Panc1 (cell line): ENCODE measurements at regions not wholly inside any gene's neighbourhood (a gene's known extent, or its start where the extent isn't known, plus 50 kb on each side); places are given as distances from the start of the nearest gene placed in this dataset.

Experiments used
- POLR2AphosphoS5 ChIP-seq: IDR thresholded peaks from 2 replicates; pipeline ENCODE4 v1.6.1; 2012; ENCODE audit warnings: mild to moderate bottlenecking, low read depth, low read length, moderate library complexity
- TF ChIP-seq, protein P1 (sequence below): fragments of 450-650 bp; IDR thresholded peaks from 2 replicates; pipeline ENCODE4 v1.5.1; 2017; ENCODE audit warnings: mild to moderate bottlenecking

GRCh38 chr4:181737744-181738143, 505.5 kb upstream of the TENM3 start:
- no peak for TF ChIP-seq POLR2AphosphoS5
- TF ChIP-seq, protein P1, sequence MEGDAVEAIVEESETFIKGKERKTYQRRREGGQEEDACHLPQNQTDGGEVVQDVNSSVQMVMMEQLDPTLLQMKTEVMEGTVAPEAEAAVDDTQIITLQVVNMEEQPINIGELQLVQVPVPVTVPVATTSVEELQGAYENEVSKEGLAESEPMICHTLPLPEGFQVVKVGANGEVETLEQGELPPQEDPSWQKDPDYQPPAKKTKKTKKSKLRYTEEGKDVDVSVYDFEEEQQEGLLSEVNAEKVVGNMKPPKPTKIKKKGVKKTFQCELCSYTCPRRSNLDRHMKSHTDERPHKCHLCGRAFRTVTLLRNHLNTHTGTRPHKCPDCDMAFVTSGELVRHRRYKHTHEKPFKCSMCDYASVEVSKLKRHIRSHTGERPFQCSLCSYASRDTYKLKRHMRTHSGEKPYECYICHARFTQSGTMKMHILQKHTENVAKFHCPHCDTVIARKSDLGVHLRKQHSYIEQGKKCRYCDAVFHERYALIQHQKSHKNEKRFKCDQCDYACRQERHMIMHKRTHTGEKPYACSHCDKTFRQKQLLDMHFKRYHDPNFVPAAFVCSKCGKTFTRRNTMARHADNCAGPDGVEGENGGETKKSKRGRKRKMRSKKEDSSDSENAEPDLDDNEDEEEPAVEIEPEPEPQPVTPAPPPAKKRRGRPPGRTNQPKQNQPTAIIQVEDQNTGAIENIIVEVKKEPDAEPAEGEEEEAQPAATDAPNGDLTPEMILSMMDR, result no peak
